CD4-positive, alpha-beta T cell treated with Interleukin-2 at 100 ng/mL for 4 hours (primary cell): ENCODE measurements at regions not wholly inside any gene's neighbourhood (a gene's known extent, or its start where the extent isn't known, plus 50 kb on each side); places are given as distances from the start of the nearest gene placed in this dataset.
"Not testable (repeated sequence)": the region's sequence is repeated elsewhere in the genome, so short reads cannot be mapped to it uniquely, and the experiment has no call there.

ENCODE experiments used
- DNase-seq: peaks from one replicate; pipeline ENCODE4 v3.0.0-alpha.2; 2020; ENCODE audit warnings: low spot score

- DNase-seq = no peak
Measured at GRCh38 chr4:77446601-77447000, 159.0 kb upstream of the CXCL13 start.

GRCh38 chr4:77449171-77449570 is 156.4 kb upstream of the CXCL13 start:
- DNase-seq = no peak

GRCh38 chr4:77450006-77450405 is 155.6 kb upstream of the CXCL13 start:
- DNase-seq = no peak

DNA sequence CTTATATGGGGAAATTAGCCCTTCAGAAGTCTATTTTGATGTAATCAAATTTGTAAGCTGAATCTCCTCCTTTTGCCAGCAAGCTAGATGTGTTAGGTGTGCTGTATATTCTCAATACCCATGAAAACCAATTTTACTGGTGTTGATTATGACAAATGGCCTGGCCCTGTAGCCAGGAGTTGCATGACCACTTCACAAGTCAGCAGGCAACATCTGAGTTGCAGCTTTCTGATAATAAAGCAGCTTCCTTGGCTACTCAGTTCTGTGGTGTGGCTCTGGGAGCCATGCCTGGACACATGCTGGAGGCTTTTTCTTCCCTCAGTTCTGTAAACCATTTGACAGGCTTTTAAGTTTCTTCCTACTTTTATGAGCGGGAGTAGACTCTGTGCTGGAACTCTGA is 154.1 kb upstream of the CXCL13 start:
- no peak for DNase-seq

DNA sequence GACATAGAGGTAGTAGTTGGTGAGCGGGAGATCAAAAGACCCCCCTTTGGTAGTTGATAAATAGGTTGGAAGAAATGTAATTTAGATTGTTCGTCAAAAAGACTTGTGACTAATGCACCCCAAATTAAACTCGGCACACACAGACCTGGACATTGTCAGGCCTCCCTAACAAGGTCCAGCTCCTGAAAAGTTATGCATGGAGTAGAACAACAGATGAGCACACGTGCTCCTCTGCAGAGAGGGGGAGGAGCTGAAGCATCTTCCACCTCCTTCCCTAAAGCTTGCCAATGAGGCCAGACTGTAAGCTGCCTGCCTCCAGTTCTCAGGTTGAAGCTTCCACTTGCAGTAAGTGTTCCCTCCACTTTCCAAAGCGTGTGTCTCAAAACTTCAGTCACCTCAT is 153.5 kb upstream of the CXCL13 start:
- DNase-seq = not testable (repeated sequence)

GRCh38 chr4:77453911-77454310 is 151.7 kb upstream of the CXCL13 start:
- no peak for DNase-seq

- DNase-seq = no peak
Measured at GRCh38 chr4:77454858-77455257, 150.8 kb upstream of the CXCL13 start.

DNA sequence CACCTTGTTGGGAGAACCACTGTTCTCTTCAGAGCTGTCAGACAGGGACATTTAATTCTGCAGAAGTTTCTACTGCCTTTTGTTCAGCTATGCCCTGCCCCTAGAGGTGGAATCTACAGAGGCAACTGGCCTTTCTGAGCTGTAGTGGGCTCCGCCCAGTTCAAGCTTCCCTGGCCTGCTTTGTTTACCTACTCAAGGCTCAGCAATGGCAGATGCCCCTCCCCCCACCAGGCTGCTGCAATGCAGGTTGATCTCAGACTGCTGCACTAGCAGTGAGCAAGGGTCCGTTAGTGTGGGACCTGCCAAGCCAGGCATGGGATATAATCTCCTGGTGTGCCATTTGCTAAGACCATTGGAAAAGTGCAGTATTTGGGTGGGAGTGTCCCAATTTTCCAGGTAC is 141.5 kb upstream of the CXCL13 start:
- not testable (repeated sequence) for DNase-seq

GRCh38 chr4:77465271-77465670 is 140.3 kb upstream of the CXCL13 start:
- no peak for DNase-seq

DNA sequence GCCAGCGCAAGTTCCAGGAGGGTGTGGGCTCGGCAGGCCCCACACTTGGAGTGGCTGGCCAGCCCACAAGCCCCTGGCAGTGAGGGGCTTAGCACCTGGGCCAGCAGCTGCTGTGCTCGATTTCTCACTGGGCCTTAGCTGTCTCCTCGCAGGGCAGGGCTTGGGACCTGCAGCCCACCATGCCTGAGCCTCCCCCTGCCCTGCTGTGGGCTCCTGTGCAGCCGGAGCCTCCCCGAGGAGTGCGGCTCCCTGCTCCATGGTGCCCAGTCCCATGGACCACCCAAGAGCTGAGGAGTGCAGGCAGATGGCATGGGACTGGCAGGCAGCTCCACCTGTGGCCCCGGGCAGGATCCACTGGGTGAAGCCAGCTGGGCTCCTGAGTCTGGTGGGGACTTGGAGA is 139.2 kb upstream of the CXCL13 start:
- DNase-seq = no peak

DNA sequence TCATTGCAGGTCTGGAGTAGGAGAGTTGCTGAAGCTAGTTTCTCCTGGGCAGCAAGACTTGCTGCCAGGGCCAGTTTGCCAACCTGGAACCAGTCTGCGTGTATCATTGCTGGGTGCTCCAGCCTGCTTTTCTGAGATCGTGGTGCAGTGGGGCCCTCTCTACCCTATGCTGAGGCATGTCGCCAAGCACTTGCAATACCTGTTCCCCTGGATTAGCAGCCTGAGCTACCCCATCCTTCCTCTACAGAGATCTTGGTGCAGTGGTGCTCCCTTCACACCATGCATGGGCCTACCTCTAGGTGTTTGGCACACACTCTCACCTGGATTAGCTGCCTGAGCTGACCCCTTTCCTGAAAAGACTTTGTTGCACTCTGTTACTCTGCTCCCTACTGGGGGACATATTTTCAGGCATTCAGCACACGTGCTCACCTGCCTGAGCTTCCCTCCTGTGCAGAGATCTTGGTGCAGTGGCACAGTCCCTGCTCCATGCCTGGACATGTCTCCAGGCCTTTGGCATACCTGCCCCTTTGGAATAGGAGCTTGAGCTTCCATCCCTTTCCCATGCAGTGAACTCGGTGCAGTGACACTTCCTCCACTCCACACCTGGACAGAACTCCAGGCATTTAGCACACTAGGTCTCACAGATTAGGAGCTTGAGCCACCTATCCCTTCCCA is 133.7 kb upstream of the CXCL13 start:
- no peak for DNase-seq

GRCh38 chr4:77473509-77473908 is 132.1 kb upstream of the CXCL13 start:
- no peak for DNase-seq

- no peak for DNase-seq
Measured at GRCh38 chr4:77481856-77482255, 123.8 kb upstream of the CXCL13 start.

DNA sequence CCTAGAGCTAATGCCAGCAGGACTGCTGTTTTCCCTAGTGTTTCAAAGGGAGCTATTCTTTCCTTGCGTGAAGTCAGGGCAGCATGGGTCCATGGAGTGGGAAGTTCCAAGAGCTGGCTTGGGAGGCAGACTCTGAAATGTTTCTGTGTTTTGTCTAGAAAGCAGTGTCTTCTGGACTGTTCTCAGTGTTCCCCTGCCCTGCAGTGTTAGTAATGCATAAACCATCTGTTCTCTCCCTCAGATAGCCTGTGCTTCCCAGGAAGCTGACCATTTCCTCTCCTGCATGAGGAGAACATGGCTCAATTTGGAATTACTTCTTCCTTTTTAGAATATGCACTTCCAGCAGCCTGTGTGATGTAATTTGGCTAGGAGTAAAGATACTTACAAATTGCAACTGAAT is 116.7 kb upstream of the CXCL13 start:
- DNase-seq = no peak

DNA sequence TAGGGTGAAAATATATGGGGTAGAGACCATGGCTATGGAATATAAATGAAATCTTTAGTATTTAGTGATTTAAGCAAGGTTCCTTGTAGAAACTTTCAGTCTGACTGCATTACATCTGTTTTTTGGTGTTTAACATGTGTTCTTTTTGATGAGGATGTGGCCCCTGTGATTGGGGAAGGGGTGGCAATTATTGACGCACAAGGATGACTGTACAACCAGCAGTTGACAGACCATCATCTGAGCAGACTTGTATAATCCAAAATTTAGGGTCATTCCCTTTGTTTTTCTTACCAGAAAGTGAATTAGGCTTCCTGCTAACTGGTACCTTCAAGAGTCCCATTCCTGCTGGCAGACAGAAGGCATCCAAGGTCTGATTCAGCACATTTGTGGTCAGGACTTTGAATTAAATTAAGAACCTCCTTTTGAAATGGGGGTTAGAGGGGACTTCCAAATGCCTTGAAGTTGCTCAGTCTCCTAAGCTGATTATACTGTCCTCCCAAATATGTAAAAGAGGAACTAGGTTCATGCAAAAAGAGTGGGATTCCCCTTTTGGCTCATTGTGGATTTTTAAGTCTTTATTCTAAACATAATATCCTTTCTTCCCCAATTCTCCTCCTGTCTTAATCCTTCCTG is 112.4 kb upstream of the CXCL13 start:
- DNase-seq = no peak

DNA sequence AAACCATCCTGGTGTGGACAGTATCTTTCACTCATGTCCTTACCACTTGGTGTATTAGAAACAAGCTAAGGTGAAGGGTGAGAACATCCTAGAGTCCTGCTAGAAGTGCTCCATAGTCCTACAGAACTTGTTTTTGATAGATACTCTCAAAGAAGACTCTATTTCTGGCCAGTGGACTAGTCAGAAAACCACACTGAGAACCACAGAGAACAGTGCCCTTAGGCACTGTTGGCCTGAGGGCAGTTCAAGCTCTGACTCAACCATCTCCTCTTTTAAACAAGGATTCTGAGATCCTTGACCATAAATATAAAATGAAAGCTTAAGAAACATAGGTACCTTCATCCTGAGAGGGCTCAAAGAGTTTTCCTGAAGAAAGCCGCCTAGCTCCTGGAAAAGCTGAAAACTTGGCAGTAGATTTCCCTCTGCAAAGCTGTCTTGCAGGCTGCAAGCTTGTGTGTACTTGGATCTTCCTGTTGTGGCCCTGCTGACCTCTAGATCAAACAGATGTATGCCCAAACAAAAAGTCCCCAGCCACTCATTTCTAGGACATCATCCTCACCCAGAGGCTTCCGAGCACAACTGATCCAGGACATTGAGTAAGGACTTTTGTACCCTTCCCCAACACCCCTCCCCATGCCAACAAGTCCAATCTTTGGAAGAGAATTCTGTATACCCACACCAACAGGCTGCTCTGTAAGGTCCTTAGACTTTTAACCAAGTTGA is 111.6 kb upstream of the CXCL13 start:
- DNase-seq = no peak

DNA sequence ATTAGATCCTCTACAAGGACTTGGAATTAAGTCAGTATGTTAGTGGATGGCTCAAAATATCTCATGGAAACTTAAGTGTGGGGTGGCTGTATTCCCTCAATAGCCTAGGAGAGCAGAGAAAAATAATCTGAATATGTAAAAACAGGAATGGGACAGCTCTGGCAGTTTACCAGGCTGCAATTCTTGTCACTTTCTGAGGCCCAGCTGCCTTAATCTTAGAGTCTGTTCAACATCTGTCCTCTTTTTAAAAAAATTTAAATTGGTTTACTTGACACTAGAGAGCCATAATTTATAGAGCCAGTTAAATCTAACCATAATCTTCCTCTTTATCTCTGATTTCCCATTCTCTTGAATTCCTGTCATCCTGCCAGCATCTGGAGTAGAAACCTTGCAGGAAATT is 109.2 kb upstream of the CXCL13 start:
- no peak for DNase-seq

DNA sequence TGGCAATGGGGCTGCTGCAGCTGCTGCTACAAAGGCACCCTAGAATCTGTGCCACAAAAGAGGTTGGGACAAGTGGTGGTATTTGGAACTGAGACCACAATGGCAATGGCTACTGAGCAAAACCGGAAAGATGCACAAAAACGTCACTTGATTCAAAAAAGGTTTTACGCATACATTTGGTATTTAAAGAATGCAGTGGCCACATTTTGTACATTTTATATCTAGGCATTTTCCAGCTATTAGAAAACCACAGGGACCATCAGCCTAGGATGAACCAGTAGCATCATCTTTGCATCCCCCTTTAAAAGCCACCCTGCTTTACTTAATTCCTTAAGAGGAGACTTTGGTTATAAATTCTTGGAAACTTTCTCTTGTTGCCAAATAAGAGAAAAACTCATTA is 104.8 kb upstream of the CXCL13 start:
- no peak for DNase-seq

- no peak for DNase-seq
Measured at GRCh38 chr4:77501240-77501639, 104.4 kb upstream of the CXCL13 start.

GRCh38 chr4:77501851-77502250 is 103.8 kb upstream of the CXCL13 start:
- DNase-seq = no peak

GRCh38 chr4:77504407-77504806 is 101.2 kb upstream of the CXCL13 start:
- DNase-seq = no peak

DNA sequence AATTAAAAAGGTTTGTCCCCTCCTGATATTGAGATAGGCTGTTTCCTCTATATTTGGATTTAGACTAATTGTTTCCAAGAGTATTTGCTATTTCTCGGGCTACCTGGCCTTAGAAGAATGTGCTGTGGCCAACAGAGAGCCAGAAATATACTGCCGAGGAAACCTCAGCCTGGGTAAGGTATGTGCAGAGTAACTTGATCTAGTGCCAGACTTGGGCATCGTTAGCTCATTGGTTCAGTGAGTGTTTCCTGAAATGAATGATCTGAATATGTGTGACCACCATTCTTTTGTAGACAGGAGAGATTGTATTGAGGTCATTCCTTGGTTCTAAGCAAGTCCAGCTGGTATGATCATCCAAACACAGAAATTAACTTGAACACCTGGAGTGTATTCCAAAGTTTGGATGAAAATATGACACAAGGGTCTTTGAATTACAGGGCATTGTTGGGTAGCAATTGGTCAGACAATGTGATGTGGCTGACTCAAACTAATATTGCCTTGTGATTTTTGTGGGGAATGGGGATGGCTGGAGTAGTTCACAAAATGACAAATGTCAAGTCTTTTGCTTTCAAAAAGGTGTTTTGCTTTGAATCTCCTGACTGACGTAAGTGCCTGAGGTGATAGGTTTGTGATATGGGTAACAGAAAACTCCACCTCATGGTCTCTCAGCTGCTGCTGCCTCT is 100.2 kb upstream of the CXCL13 start:
- no peak for DNase-seq

DNA sequence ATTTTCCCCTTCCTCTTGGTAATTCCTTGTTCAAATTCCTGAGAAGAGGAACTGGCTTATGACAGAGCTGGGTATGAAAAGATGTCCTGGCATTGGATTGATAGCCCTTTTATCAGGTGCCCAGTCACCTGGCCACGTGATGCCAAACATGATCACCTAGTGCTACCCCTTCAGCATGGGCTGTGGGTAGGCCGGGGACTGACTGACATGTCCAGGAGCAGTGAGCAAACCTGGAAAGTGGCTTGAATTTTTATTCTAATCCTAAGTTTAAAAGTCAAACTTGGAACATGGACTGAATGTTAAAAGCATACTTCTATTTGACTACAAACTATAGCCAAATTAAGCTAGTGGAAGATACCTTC is 99.7 kb upstream of the CXCL13 start:
- DNase-seq = no peak
